ENCODE measurements at regions not wholly inside any gene's neighbourhood (a gene's known extent, or its start where the extent isn't known, plus 50 kb on each side); places are given as distances from the start of the nearest gene placed in this dataset.

DNA sequence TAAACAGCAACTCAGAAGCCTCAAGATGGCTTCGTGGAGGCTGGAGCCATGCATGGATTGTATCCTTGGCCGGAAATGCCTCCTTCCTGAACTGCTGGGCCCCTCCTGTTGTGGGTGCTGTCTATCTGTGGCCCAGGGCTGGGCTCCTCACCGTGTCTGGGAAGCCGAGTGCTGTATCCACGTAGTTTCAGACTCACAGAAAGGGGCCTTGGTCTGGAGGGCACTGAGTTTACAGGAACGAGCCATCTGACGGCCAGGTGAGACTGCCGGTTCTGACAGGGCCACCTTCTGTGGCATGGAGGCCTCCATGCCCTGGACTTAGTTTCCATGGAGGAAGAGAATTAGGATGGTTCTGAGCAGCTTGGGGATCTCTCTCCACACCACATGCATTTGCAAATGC is 142.2 kb downstream of the ERMARD start:
- TF ChIP-seq, protein P1, sequence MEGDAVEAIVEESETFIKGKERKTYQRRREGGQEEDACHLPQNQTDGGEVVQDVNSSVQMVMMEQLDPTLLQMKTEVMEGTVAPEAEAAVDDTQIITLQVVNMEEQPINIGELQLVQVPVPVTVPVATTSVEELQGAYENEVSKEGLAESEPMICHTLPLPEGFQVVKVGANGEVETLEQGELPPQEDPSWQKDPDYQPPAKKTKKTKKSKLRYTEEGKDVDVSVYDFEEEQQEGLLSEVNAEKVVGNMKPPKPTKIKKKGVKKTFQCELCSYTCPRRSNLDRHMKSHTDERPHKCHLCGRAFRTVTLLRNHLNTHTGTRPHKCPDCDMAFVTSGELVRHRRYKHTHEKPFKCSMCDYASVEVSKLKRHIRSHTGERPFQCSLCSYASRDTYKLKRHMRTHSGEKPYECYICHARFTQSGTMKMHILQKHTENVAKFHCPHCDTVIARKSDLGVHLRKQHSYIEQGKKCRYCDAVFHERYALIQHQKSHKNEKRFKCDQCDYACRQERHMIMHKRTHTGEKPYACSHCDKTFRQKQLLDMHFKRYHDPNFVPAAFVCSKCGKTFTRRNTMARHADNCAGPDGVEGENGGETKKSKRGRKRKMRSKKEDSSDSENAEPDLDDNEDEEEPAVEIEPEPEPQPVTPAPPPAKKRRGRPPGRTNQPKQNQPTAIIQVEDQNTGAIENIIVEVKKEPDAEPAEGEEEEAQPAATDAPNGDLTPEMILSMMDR (conservative IDR thresholded peaks at IDR 0.05; ENCODE audit: low read depth, low read length), result no peak
- TF ChIP-seq EZH2 (IDR thresholded peaks at IDR 0.05; ENCODE audit: borderline replicate concordance, low read depth, low read length, poor library complexity, severe bottlenecking), result no peak
